ENCODE measurements at regions not wholly inside any gene's neighbourhood (a gene's known extent, or its start where the extent isn't known, plus 50 kb on each side); places are given as distances from the start of the nearest gene placed in this dataset.
A peak's percentile ranks its signal among the peaks of the same experiment; 100 is the strongest.

DNA sequence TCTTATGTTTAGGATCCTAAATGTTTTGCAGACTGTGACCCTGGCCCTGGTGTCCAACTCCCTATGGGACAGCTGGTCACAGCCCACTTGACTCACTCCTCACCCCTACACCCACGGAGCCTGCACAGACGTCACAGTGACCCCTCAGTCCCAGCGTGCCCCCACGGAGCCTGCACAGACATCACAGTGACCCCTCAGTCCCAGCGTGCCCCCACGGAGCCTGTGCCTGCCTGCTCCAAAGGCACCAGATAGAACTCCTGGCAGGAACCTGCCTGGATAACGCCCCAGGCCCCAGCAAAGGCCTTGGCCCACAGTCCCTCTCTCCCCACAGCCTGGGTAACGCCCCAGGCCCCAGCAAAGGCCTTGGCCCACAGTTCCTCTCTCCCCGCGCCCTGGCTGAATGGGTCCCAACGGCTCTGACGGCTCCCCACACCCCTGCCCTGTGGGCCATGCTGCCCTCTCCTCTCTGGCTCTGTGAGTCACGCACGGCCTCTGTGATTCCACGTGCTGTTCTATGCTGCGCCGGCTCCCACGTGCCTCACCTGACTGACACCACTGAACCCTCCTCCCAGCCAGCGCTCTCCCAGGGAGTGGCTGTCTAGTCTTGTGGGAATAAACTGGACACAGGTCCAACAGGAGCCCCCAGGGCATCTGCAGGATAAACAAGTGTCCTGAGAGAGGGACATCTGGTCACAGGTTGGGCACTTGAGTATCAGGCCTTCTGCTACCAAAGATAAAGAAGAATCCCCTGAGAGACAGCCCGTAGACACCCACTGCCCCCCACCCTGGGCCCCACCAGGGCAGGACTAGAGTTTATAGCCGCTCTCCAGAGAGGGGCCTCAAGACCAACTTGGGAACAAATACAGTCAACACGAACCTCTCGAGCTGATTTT is 250.3 kb downstream of the BRD1 start:
- DNase-seq, result no peak
- Mint-ChIP-seq H3K4me3 (no peak overlapping the region), H3K27me3 (no peaks in the 10 kb centered on the region), H3K36me3 (peaks cover 3 to 9% (median 5%) of the 10 kb centered on the region in 3 donors), H3K4me1 (no peaks in the 10 kb centered on the region), H3K27ac (peak overlapping the region in 2 of 8 donors; percentile 55 to 64), H3K9me3 (peaks cover 0 to 10% (median 4%) of the 10 kb centered on the region in 5 donors)
- no peak overlapping the region for H3K4me3 ChIP-seq (ENCODE audit: low read length)
- H3K27me3 ChIP-seq (ENCODE audit: insufficient read depth, low read length, poor library complexity, severe bottlenecking), result no peaks in the 10 kb centered on the region
- POLR2A ChIA-PET, result no interaction called here
- CTCF ChIA-PET, result no interaction called here
- no peak overlapping the region for H3K27ac ChIP-seq (ENCODE audit: low read depth, low read length)
- H3K4me1 ChIP-seq (ENCODE audit: insufficient read depth, low read length), result no peaks in the 10 kb centered on the region
- H3K9me3 ChIP-seq (ENCODE audit: low read length), result peaks cover 9% of the 10 kb centered on the region
- no peaks in the 10 kb centered on the region for H3K36me3 ChIP-seq (ENCODE audit: insufficient read depth, low read length)

DNA sequence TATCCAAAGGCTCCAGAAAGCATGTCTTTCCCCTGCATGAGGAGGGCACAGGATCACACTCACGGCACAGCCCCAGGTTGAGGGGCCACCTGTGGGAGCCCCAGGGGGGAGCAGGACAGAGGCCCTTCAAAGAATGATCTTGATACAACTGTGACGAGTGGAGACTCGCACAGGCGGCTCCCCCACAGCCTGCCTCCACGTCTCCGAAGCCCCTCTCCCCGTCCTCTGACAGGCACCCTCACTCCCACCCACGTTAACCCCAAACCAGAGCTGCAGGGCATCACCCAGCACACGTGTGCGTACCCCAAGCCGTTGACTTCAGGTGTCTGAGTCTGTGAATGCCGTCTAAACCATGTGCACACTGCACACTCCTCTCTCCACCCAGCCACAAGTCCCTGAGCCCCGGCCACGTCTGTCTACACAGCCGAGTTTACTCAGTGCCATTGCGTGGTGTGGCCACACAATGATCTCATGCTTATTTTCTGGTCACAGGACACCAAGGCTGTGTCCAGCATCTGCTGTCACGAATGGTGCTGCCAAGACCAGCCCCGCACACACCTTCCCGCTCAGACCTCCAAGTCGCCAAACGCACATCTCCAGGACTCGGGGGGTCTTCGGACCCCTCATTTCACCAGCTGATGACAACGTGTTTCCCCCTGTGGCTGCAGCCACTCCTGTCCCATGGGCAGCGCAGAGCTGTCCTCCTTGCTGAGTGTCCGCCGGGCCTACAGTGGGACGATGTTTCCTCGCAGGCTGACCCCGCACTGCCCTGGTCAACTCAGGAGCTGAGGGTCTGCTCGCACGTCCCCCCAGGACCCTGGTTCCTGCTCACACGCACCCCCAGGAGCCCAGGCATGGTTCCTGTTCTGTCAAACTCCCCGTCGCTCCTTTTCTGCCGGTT is 251.2 kb downstream of the BRD1 start:
- ChIA-PET CTCF (no interaction called here), POLR2A (no interaction called here)
- Histone ChIP-seq H3K27ac (ENCODE audit: low read depth, low read length) (no peak overlapping the region), H3K27me3 (ENCODE audit: insufficient read depth, low read length, poor library complexity, severe bottlenecking) (no peaks in the 10 kb centered on the region), H3K36me3 (ENCODE audit: insufficient read depth, low read length) (no peaks in the 10 kb centered on the region), H3K9me3 (ENCODE audit: low read length) (peaks cover 9% of the 10 kb centered on the region), H3K4me3 (ENCODE audit: low read length) (no peak overlapping the region), H3K4me1 (ENCODE audit: insufficient read depth, low read length) (no peaks in the 10 kb centered on the region)
- no peak for DNase-seq
- H3K27ac Mint-ChIP-seq, result peak overlapping the region in 1 of 8 donors; percentile 64
- no peak overlapping the region for H3K4me3 Mint-ChIP-seq
- no peaks in the 10 kb centered on the region for H3K4me1 Mint-ChIP-seq
- H3K36me3 Mint-ChIP-seq, result peaks cover 3 to 9% (median 5%) of the 10 kb centered on the region in 3 donors
- peaks cover 0 to 10% (median 4%) of the 10 kb centered on the region in 5 donors for H3K9me3 Mint-ChIP-seq
- H3K27me3 Mint-ChIP-seq, result no peaks in the 10 kb centered on the region

DNA sequence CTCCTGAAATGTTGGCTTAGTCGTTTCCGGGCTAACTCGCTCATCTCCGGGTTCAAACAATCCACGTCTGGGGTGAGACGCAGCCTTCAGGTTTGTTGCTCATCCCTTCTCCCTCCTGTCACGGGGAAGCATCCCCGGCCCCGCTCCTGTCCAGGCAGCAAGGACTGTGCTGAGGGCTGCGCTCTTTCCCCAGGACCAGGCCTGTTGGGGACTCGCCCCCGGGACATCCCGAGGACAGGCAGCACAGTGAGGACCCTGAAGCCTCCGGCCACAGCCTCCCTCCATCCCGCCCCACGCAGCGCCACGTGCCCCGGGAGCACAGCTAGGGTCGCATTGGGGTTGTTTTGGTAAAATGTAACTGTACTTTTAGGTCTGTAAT is 252.0 kb downstream of the BRD1 start:
- POLR2A ChIA-PET, result no interaction called here
- Histone ChIP-seq H3K27ac (ENCODE audit: low read depth, low read length) (no peak overlapping the region), H3K4me1 (ENCODE audit: insufficient read depth, low read length) (no peaks in the 10 kb centered on the region), H3K36me3 (ENCODE audit: insufficient read depth, low read length) (no peaks in the 10 kb centered on the region), H3K27me3 (ENCODE audit: insufficient read depth, low read length, poor library complexity, severe bottlenecking) (no peaks in the 10 kb centered on the region), H3K9me3 (ENCODE audit: low read length) (peaks cover 8% of the 10 kb centered on the region), H3K4me3 (ENCODE audit: low read length) (no peak overlapping the region)
- peaks cover 0 to 10% (median 4%) of the 10 kb centered on the region in 5 donors for H3K9me3 Mint-ChIP-seq
- no peak overlapping the region for H3K4me3 Mint-ChIP-seq
- peaks cover 3 to 9% (median 5%) of the 10 kb centered on the region in 3 donors for H3K36me3 Mint-ChIP-seq
- CTCF ChIA-PET, result no interaction called here
- no peaks in the 10 kb centered on the region for H3K4me1 Mint-ChIP-seq
- no peak overlapping the region for H3K27ac Mint-ChIP-seq
- no peak for DNase-seq
- no peaks in the 10 kb centered on the region for H3K27me3 Mint-ChIP-seq

DNA sequence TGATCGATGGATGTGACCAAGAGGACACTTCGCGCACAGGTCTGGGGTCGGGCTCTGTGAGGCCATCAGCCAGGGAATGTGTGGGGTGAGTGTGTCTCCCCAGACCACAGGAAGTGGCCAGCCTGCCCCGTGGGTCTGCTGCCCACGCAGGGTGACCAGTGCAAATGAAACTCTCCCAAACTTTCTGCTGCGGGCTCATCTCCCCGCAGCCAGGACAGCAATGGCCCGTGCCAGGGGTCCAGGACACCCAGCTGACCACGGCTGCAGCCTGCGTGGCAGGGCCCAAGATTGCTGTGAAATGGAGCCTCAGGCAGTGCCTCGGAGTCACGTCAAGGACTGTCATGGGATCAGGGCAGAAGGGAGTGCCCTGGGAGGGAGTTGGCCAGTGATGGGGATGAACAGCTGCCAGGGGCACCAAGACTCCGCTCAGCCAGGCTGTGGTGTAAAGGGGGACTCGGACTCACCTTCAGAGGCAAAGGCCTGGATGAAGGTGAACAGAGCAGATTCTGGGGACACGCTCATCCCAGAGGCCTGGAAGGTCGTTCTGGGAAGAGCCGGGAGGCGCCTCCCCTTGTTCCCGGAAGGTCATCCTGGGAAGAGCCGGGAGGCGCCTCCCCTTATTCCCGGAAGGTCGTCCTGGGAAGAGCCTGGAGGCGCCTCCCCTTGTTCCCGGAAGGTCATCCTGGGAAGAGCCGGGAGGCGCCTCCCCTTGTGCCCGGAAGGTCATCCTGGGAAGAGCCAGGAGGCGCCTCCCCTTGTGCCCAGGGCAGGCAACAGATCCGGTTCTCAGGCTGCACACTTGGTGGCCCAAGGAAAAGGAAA is 252.6 kb downstream of the BRD1 start:
- H3K27ac ChIP-seq (ENCODE audit: low read depth, low read length), result no peak overlapping the region
- no peak for DNase-seq
- H3K4me3 ChIP-seq (ENCODE audit: low read length), result no peak overlapping the region
- ChIA-PET CTCF (no interaction called here), POLR2A (no interaction called here)
- H3K9me3 ChIP-seq (ENCODE audit: low read length), result peaks cover 2% of the 10 kb centered on the region
- no peaks in the 10 kb centered on the region for H3K27me3 ChIP-seq (ENCODE audit: insufficient read depth, low read length, poor library complexity, severe bottlenecking)
- H3K4me3 Mint-ChIP-seq, result no peak overlapping the region
- H3K36me3 ChIP-seq (ENCODE audit: insufficient read depth, low read length), result no peaks in the 10 kb centered on the region
- H3K4me1 ChIP-seq (ENCODE audit: insufficient read depth, low read length), result no peaks in the 10 kb centered on the region
- H3K36me3 Mint-ChIP-seq, result peaks cover 3 to 9% (median 5%) of the 10 kb centered on the region in 3 donors
- H3K27me3 Mint-ChIP-seq, result no peaks in the 10 kb centered on the region
- H3K27ac Mint-ChIP-seq, result peak overlapping the region in 1 of 8 donors; percentile 57
- H3K9me3 Mint-ChIP-seq, result peaks cover 0 to 10% (median 4%) of the 10 kb centered on the region in 5 donors
- H3K4me1 Mint-ChIP-seq, result no peaks in the 10 kb centered on the region

DNA sequence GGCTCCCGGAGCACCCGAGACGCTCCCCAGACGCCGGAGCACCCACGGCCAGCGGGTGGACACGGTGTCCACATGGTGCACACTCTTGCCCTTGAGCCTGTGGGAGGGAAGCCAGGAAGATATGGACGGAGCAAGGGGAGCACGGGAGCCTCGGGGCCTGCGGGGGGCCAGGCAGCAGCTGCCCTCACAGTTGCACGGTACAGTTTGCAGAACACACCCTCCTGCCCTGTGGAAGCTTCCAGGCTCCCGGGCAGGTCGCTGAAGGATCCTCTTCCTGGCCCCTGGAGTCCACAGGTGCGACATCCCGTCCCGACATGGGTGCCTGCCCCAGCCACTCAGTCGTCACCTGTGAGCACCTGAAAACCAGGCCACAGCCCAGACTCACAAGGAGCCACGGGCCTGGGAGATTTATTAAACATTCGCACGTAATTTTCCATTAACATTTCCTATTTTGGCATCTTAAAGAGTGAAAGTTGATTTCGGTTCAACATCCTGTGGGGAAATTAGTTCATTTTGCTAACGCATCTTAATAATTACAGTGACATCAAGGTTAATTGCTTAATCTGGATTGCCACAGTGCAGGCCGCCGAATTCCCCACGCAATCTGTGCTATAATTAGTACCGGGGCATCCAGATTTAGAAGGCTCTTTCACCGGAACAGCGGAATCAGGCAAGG is 253.3 kb downstream of the BRD1 start:
- POLR2A ChIA-PET, result no interaction called here
- H3K9me3 Mint-ChIP-seq, result peaks cover 0 to 8% (median 3%) of the 10 kb centered on the region in 5 donors

DNA sequence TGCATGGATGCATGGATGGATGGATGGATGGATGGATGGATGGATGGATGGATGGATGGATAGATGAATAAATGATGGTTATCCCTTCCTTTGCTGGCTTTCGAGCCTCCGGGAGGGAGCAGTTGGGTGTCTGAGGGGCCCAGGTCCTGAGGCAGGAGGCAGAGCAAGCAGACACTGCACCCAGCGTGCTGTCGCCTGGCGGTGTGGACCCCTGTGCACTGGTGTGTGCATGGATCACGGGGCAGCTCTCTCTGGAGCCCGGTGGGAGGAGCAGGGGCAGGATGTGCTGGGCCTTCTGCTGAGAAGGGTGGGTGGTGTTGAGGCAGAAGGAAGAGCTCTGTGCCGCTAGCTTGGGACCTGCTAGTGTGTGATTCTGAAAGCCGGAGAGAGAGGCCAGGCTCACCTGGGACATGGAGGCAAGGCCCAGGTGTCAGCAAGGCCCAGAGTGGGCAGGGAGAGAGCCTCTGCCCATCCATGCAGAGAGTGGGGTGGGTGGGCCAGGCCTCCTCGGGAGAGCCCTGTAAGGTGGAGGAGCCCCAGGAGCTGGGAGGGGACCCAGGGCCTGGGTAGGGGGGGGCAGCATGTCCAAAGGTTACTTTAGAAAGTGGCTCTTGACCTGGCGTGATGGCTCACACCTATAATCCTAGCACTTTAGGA is 254.4 kb downstream of the BRD1 start:
- Mint-ChIP-seq H3K9me3 (no peaks in the 10 kb centered on the region), H3K36me3 (peaks cover 0 to 5% (median 3%) of the 10 kb centered on the region in 3 donors), H3K27me3 (no peaks in the 10 kb centered on the region), H3K4me3 (no peak overlapping the region), H3K27ac (no peak overlapping the region), H3K4me1 (no peaks in the 10 kb centered on the region)
- Histone ChIP-seq H3K4me1 (ENCODE audit: insufficient read depth, low read length) (no peaks in the 10 kb centered on the region), H3K4me3 (ENCODE audit: low read length) (no peak overlapping the region), H3K36me3 (ENCODE audit: insufficient read depth, low read length) (no peaks in the 10 kb centered on the region), H3K27me3 (ENCODE audit: insufficient read depth, low read length, poor library complexity, severe bottlenecking) (no peaks in the 10 kb centered on the region), H3K9me3 (ENCODE audit: low read length) (no peaks in the 10 kb centered on the region), H3K27ac (ENCODE audit: low read depth, low read length) (no peak overlapping the region)
- CTCF ChIA-PET, result interaction anchor here (0.6 kb wide), 1 partner anchor 1885 kb away, joined by 4 read pairs; no protein-coding TSS in a partner anchor
- POLR2A ChIA-PET, result no interaction called here
- DNase-seq, result no peak

More for the DNA sequence above, 253.3 kb downstream of the BRD1 start:
- CTCF ChIA-PET, result no interaction called here
- Mint-ChIP-seq H3K4me3 (no peak overlapping the region), H3K27me3 (no peaks in the 10 kb centered on the region), H3K36me3 (peaks cover 3 to 8% (median 5%) of the 10 kb centered on the region in 3 donors), H3K4me1 (no peaks in the 10 kb centered on the region), H3K27ac (no peak overlapping the region)
- H3K36me3 ChIP-seq (ENCODE audit: insufficient read depth, low read length), result no peaks in the 10 kb centered on the region
- DNase-seq, result no peak
- H3K4me1 ChIP-seq (ENCODE audit: insufficient read depth, low read length), result no peaks in the 10 kb centered on the region
- H3K27me3 ChIP-seq (ENCODE audit: insufficient read depth, low read length, poor library complexity, severe bottlenecking), result no peaks in the 10 kb centered on the region
- H3K9me3 ChIP-seq (ENCODE audit: low read length), result no peaks in the 10 kb centered on the region
- no peak overlapping the region for H3K27ac ChIP-seq (ENCODE audit: low read depth, low read length)
- H3K4me3 ChIP-seq (ENCODE audit: low read length), result no peak overlapping the region

DNA sequence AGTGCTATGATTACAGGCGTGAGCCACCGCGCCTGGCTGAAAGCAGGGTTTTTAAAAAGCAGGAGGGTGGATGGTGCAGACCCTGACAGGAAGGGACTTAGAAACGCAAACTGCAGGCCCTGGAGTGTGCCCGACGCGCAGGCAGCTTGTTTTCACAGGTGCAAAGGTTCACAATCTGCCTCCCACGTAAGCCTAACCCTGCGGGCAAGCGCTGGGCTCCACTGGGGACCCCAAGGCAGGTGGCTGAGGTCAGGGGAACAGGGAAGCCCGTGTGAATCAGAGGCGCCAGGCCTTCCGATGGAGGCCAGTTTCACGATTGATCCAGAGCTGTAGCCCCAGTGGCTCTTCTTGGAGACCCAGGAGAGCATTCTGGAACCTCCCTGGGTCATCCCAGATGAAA is 256.3 kb downstream of the BRD1 start:
- H3K9me3 ChIP-seq (ENCODE audit: low read length), result no peaks in the 10 kb centered on the region
- H3K4me1 ChIP-seq (ENCODE audit: insufficient read depth, low read length), result no peaks in the 10 kb centered on the region
- no peak overlapping the region for H3K27ac Mint-ChIP-seq
- no peak overlapping the region for H3K4me3 ChIP-seq (ENCODE audit: low read length)
- H3K4me1 Mint-ChIP-seq, result no peaks in the 10 kb centered on the region
- no peaks in the 10 kb centered on the region for H3K27me3 ChIP-seq (ENCODE audit: insufficient read depth, low read length, poor library complexity, severe bottlenecking)
- H3K4me3 Mint-ChIP-seq, result no peak overlapping the region
- POLR2A ChIA-PET, result no interaction called here
- no peaks in the 10 kb centered on the region for H3K36me3 ChIP-seq (ENCODE audit: insufficient read depth, low read length)
- DNase-seq, result no peak
- peaks cover 0 to 5% (median 0%) of the 10 kb centered on the region in 3 donors for H3K36me3 Mint-ChIP-seq
- CTCF ChIA-PET, result no interaction called here
- no peaks in the 10 kb centered on the region for H3K27me3 Mint-ChIP-seq
- H3K9me3 Mint-ChIP-seq, result no peaks in the 10 kb centered on the region
- H3K27ac ChIP-seq (ENCODE audit: low read depth, low read length), result no peak overlapping the region

All from CD8-positive, alpha-beta memory T cell (primary cell).